SH-SY5Y (cell line): ENCODE measurements at regions not wholly inside any gene's neighbourhood (a gene's known extent, or its start where the extent isn't known, plus 50 kb on each side); places are given as distances from the start of the nearest gene placed in this dataset.

Experiments used
- GATA2 ChIP-seq: IDR thresholded peaks from 2 replicates; pipeline ENCODE4 v1.6.1; 2011; ENCODE audit warnings: mild to moderate bottlenecking, low read depth, low read length
- GATA3 ChIP-seq: IDR thresholded peaks from 2 replicates; pipeline ENCODE4 v1.6.1; 2011; ENCODE audit warnings: low read depth, mild to moderate bottlenecking, low read length, moderate library complexity

- no peak for TF ChIP-seq GATA2
- TF ChIP-seq GATA3: no peak
Observed at GRCh38 chr14:71491931-71492330, 440.3 kb upstream of the RGS6 start.

- TF ChIP-seq GATA3 (no peak), GATA2 (no peak)
Observed at GRCh38 chr14:71492346-71492745, 439.9 kb upstream of the RGS6 start.

GRCh38 chr14:71497645-71498086, 434.6 kb upstream of the RGS6 start:
- TF ChIP-seq GATA2 (no peak), GATA3 (no peak)

GRCh38 chr14:71498212-71498611, 434.0 kb upstream of the RGS6 start:
- TF ChIP-seq GATA2: no peak
- TF ChIP-seq GATA3: no peak

GRCh38 chr14:71499018-71499417, 433.2 kb upstream of the RGS6 start:
- TF ChIP-seq GATA3: no peak
- no peak for TF ChIP-seq GATA2

GRCh38 chr14:71507681-71508080, 424.5 kb upstream of the RGS6 start:
- TF ChIP-seq GATA2 (no peak), GATA3 (no peak)

- TF ChIP-seq GATA3 (no peak), GATA2 (no peak)
Observed at GRCh38 chr14:71508901-71509300, 423.3 kb upstream of the RGS6 start.

- TF ChIP-seq GATA3: no peak
- TF ChIP-seq GATA2: no peak
Observed at GRCh38 chr14:71511152-71511551, 421.1 kb upstream of the RGS6 start.

- TF ChIP-seq GATA2: no peak
- no peak for TF ChIP-seq GATA3
Observed at GRCh38 chr14:71514941-71515919, 417.0 kb upstream of the RGS6 start.

- no peak for TF ChIP-seq GATA3
- TF ChIP-seq GATA2: no peak
Observed at GRCh38 chr14:71521238-71522135, 410.7 kb upstream of the RGS6 start.

- no peak for TF ChIP-seq GATA3
- TF ChIP-seq GATA2: no peak
Observed at GRCh38 chr14:71523630-71524319, 408.5 kb upstream of the RGS6 start.

GRCh38 chr14:71524320-71524982, 407.8 kb upstream of the RGS6 start:
- TF ChIP-seq GATA3 (no peak), GATA2 (no peak)

GRCh38 chr14:71525663-71526221, 406.5 kb upstream of the RGS6 start:
- TF ChIP-seq GATA3: no peak
- TF ChIP-seq GATA2: no peak

- TF ChIP-seq GATA3: no peak
- no peak for TF ChIP-seq GATA2
Observed at GRCh38 chr14:71526388-71526787, 405.8 kb upstream of the RGS6 start.
